GM19239 (cell line): ENCODE measurements at regions not wholly inside any gene's neighbourhood (a gene's known extent, or its start where the extent isn't known, plus 50 kb on each side); places are given as distances from the start of the nearest gene placed in this dataset.

Source experiments
- DNase-seq: peaks from one replicate; pipeline ENCODE4 v3.0.0; 2011; ENCODE audit warnings: low spot score; ENCODE audit not compliant: insufficient read length
- FAIRE-seq: peaks from 2 replicates; lab custom pipeline; 2011; peaks lifted over from hg19 to GRCh38; lab: Jason Lieb, UNC

- DNase-seq, result no peak
- FAIRE-seq, result no peak
These were observed 86.8 kb downstream of the ZC3H11B start for GRCh38 chr1:219526074-219526473.

- FAIRE-seq (no peak), DNase-seq (no peak)
These were observed 89.5 kb downstream of the ZC3H11B start for GRCh38 chr1:219523411-219523810.

- DNase-seq (no peak), FAIRE-seq (no peak)
These were observed 91.6 kb downstream of the ZC3H11B start for GRCh38 chr1:219521325-219521724.

- no peak for DNase-seq
- FAIRE-seq, result no peak
These were observed 92.7 kb downstream of the ZC3H11B start for GRCh38 chr1:219520241-219520640.

GRCh38 chr1:219518907-219519248, 94.0 kb downstream of the ZC3H11B start:
- DNase-seq, result no peak
- FAIRE-seq, result no peak

- FAIRE-seq (no peak), DNase-seq (no peak)
These were observed 94.6 kb downstream of the ZC3H11B start for GRCh38 chr1:219518168-219518906.

GRCh38 chr1:219517031-219517430, 95.9 kb downstream of the ZC3H11B start:
- FAIRE-seq (no peak), DNase-seq (no peak)

GRCh38 chr1:219514728-219515127, 98.2 kb downstream of the ZC3H11B start:
- DNase-seq, result no peak
- no peak for FAIRE-seq

GRCh38 chr1:219507437-219507836, 105.5 kb downstream of the ZC3H11B start:
- DNase-seq, result no peak
- FAIRE-seq, result no peak

- DNase-seq, result no peak
- FAIRE-seq, result no peak
These were observed 106.0 kb downstream of the ZC3H11B start for GRCh38 chr1:219506936-219507335.

- FAIRE-seq, result no peak
- no peak for DNase-seq
These were observed 106.4 kb downstream of the ZC3H11B start for GRCh38 chr1:219506473-219506899.

- FAIRE-seq, result no peak
- no peak for DNase-seq
These were observed 107.0 kb downstream of the ZC3H11B start for GRCh38 chr1:219505886-219506285.

GRCh38 chr1:219503604-219504003, 109.3 kb downstream of the ZC3H11B start:
- FAIRE-seq (no peak), DNase-seq (no peak)

GRCh38 chr1:219500327-219500897, 112.5 kb downstream of the ZC3H11B start:
- no peak for DNase-seq
- FAIRE-seq, result no peak

GRCh38 chr1:219498666-219499065, 114.2 kb downstream of the ZC3H11B start:
- DNase-seq (no peak), FAIRE-seq (no peak)

- no peak for FAIRE-seq
These were observed 117.0 kb downstream of the ZC3H11B start for GRCh38 chr1:219495737-219496408.

GRCh38 chr1:219492717-219493116, 120.2 kb downstream of the ZC3H11B start:
- DNase-seq (no peak), FAIRE-seq (no peak)

More at GRCh38 chr1:219495737-219496408, 117.0 kb downstream of the ZC3H11B start:
- no peak for DNase-seq

GRCh38 chr1:219490566-219490965, 122.3 kb downstream of the ZC3H11B start:
- DNase-seq (no peak), FAIRE-seq (no peak)

- no peak for FAIRE-seq
These were observed 123.3 kb downstream of the ZC3H11B start for GRCh38 chr1:219489636-219490035.

GRCh38 chr1:219488275-219488674, 124.6 kb downstream of the ZC3H11B start:
- DNase-seq (no peak), FAIRE-seq (no peak)

More at GRCh38 chr1:219489636-219490035, 123.3 kb downstream of the ZC3H11B start:
- DNase-seq, result no peak

GRCh38 chr1:219483530-219483929, 129.4 kb downstream of the ZC3H11B start:
- FAIRE-seq (no peak), DNase-seq (no peak)
